HG02678 (cell line): ENCODE measurements at regions not wholly inside any gene's neighbourhood (a gene's known extent, or its start where the extent isn't known, plus 50 kb on each side); places are given as distances from the start of the nearest gene placed in this dataset.
"Not testable (repeated sequence)": the region's sequence is repeated elsewhere in the genome, so short reads cannot be mapped to it uniquely, and the experiment has no call there.

Experiments
- ATAC-seq: cut with Tn5 transposase; IDR thresholded peaks from one replicate; pipeline ENCODE4 v1.9.1; 2021; ENCODE audit warnings: mild to moderate bottlenecking, moderate library complexity; ENCODE audit not compliant: unreplicated experiment

GRCh38 chr20:50455245-50455644 lies 54.9 kb upstream of the PTPN1 start:
- not testable (repeated sequence) for ATAC-seq

GRCh38 chr20:50455656-50456451 lies 54.3 kb upstream of the PTPN1 start:
- ATAC-seq = no peak

- no peak for ATAC-seq
These were observed 53.5 kb upstream of the PTPN1 start for GRCh38 chr20:50456452-50457324.

GRCh38 chr20:50459124-50459918 lies 50.9 kb upstream of the PTPN1 start:
- no peak for ATAC-seq

DNA sequence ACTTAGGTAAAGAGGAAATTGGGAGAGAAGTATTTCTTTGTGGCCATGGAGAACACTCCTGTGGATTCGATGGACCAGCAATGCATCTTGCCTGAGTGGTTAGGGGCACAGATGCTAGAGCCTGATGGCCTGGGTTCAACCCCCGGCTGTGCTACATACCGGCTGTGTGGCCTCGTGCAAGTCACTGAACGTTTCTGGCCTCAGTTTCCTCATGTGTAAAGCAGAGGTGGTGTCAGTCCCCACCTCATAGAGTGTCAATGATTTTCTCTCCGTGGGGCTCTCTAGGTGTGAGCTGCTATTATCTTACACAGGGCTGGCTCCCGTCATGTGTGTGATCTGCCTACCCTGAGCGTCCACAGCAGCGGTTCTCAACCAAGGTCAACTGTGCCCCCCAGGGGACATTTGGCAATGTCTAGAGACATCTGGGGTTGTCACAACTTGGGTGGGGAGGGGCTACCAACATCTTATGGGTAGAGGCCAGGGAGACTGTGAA lies 50.0 kb upstream of the PTPN1 start:
- ATAC-seq = no peak
